ENCODE measurements at regions not wholly inside any gene's neighbourhood (a gene's known extent, or its start where the extent isn't known, plus 50 kb on each side); places are given as distances from the start of the nearest gene placed in this dataset.

GRCh38 chr20:60330461-60330860, 372.2 kb downstream of the CDH26 start:
- no peak for DNase-seq (ENCODE audit: low spot score in 2 of 2)
- Mint-ChIP-seq H3K27me3 (no peaks in the 10 kb centered on the region), H3K9me3 (no peaks in the 10 kb centered on the region), H3K4me3 (no peak overlapping the region), H3K4me1 (no peaks in the 10 kb centered on the region), H3K27ac (ENCODE audit: low read depth) (no peak overlapping the region), H3K36me3 (ENCODE audit: insufficient read depth) (peaks cover 3% of the 10 kb centered on the region)
- no peak for ATAC-seq (replicated peaks; ENCODE audit: extremely low read depth, poor library complexity, severe bottlenecking)

DNA sequence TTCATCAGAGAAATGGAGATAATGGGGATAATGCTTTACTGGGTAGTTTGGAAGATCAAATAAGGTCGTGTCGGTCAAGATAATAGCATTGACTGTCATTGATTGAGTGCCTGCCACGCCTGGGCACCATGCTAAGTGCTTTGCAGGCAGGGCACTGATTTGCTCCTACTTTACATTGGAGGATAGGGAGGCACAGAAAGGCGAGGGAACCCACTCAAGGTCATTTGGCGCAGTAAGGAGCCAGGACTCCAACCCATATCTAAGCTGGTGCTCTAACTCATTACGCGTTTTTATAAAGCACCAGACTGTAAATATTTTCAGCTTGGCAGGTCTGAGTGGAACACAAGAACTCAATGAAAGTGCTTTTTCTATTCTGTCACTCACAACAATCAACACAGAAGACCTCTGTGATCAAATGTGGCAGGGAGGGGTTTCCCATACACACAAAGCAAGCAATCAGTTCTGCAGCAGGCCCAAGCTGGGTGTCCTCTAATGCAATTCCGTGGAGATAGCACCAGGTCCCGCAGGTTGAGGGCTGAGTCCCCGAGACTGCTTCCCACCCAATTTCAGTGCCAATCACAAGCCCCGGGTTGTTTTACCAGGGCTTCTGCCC, 373.6 kb downstream of the CDH26 start:
- no peak for ATAC-seq (replicated peaks; ENCODE audit: extremely low read depth, poor library complexity, severe bottlenecking)
- no peak for DNase-seq (ENCODE audit: low spot score in 2 of 2)
- no peaks in the 10 kb centered on the region for H3K4me1 Mint-ChIP-seq
- no peak overlapping the region for H3K4me3 Mint-ChIP-seq
- no peaks in the 10 kb centered on the region for H3K9me3 Mint-ChIP-seq
- H3K27ac Mint-ChIP-seq (ENCODE audit: low read depth) = no peak overlapping the region
- peaks cover 2% of the 10 kb centered on the region for H3K36me3 Mint-ChIP-seq (ENCODE audit: insufficient read depth)
- H3K27me3 Mint-ChIP-seq = no peaks in the 10 kb centered on the region

DNA sequence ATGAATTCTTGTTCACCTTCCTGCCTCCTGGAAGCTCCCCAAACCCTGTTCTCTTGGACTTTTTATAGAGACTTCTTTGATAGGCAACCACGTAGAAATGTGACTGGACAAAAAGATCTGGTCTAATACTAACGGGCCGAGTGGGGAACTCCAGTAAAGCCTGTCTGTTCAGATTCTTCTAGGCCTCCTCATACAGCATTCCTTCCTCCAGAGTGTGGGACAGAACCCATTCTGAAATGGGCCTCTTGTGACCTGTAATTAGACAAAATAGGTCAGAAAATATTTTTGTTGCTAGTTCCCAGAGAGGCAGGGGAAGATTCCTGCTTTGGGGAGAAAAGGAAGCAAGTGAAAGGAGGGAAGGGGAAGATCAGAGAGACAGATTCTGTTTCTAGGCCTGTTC, 374.3 kb downstream of the CDH26 start:
- ATAC-seq (replicated peaks; ENCODE audit: extremely low read depth, poor library complexity, severe bottlenecking) = no peak
- DNase-seq (ENCODE audit: low spot score in 2 of 2) = no peak
- Mint-ChIP-seq H3K4me3 (no peak overlapping the region), H3K4me1 (no peaks in the 10 kb centered on the region), H3K27me3 (no peaks in the 10 kb centered on the region), H3K9me3 (no peaks in the 10 kb centered on the region), H3K36me3 (ENCODE audit: insufficient read depth) (peaks cover 1% of the 10 kb centered on the region), H3K27ac (ENCODE audit: low read depth) (no peak overlapping the region)

DNA sequence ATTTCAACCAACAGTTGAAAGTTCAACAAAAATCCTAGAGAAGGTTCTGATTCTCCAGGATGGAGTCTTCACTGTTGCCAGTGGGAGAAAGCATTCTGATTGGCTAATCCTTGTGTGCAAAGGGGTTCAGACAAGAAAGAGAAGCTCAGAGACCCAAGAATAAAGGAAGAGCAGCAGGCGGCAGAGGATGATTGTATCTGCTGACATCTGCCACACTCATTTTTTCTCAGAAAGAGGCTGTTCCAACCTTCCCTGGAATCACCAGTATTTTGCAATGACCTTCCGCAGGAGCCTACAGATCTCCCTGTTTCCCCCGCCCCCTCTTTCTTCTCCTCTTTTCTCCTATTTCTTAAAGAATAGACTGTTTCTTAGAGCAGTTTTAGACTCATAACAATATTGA, 376.7 kb downstream of the CDH26 start:
- H3K36me3 Mint-ChIP-seq (ENCODE audit: insufficient read depth) = peaks cover 1% of the 10 kb centered on the region
- H3K4me3 Mint-ChIP-seq = no peak overlapping the region
- no peaks in the 10 kb centered on the region for H3K9me3 Mint-ChIP-seq
- no peak overlapping the region for H3K27ac Mint-ChIP-seq (ENCODE audit: low read depth)
- DNase-seq (ENCODE audit: low spot score in 2 of 2) = no peak
- ATAC-seq (replicated peaks; ENCODE audit: extremely low read depth, poor library complexity, severe bottlenecking) = no peak
- peaks cover 13% of the 10 kb centered on the region for H3K27me3 Mint-ChIP-seq
- H3K4me1 Mint-ChIP-seq = no peaks in the 10 kb centered on the region

DNA sequence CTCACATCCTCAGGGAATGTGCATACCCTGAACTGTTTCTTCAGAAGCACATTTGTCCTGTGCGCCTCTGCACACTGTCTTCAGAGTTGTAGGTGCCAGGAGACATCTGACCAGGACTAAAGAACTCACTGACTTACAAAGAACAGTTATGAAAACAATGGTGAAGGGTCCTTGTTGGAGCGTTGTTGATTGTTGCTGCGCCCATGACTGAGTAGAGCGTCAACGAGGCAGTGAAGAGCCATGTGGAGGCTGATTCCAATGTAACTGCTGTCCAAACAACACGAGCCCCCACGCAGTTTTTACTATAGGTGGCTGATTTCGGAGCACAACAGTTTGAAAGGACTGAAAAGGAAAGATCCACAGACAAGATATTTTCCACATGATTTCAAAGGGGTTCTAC, 380.3 kb downstream of the CDH26 start:
- Mint-ChIP-seq H3K27me3 (peaks cover 13% of the 10 kb centered on the region), H3K4me1 (no peaks in the 10 kb centered on the region), H3K36me3 (ENCODE audit: insufficient read depth) (no peaks in the 10 kb centered on the region), H3K4me3 (no peak overlapping the region), H3K9me3 (no peaks in the 10 kb centered on the region), H3K27ac (ENCODE audit: low read depth) (no peak overlapping the region)
- ATAC-seq (replicated peaks; ENCODE audit: extremely low read depth, poor library complexity, severe bottlenecking) (no peak), DNase-seq (ENCODE audit: low spot score in 2 of 2) (no peak)

DNA sequence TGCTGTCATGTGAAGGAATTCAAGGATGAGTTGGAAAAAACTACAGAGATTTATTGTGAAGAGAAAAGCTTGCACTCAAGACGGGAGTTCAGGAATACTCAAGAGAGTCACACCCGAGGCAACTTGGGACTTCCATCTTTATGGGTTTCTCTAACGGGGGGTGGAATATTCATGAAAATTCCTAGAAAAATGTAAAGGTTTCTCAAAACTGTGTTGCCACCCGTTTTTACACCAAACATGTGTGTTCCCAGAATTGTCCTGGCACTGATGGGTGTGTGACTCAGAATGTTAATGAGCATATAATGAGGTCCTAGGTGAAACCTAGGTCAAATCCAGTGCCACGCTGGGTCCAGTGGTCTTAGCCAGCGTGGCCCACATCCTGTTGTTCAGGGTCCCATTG, 381.5 kb downstream of the CDH26 start:
- no peak for ATAC-seq (replicated peaks; ENCODE audit: extremely low read depth, poor library complexity, severe bottlenecking)
- DNase-seq (ENCODE audit: low spot score in 2 of 2) = no peak
- Mint-ChIP-seq H3K4me3 (no peak overlapping the region), H3K27ac (ENCODE audit: low read depth) (no peak overlapping the region), H3K4me1 (no peaks in the 10 kb centered on the region), H3K36me3 (ENCODE audit: insufficient read depth) (no peaks in the 10 kb centered on the region), H3K27me3 (peaks cover 13% of the 10 kb centered on the region), H3K9me3 (no peaks in the 10 kb centered on the region)

- Mint-ChIP-seq H3K36me3 (ENCODE audit: insufficient read depth) (no peaks in the 10 kb centered on the region), H3K4me3 (no peak overlapping the region), H3K27me3 (peaks cover 13% of the 10 kb centered on the region), H3K4me1 (no peaks in the 10 kb centered on the region), H3K9me3 (no peaks in the 10 kb centered on the region), H3K27ac (ENCODE audit: low read depth) (no peak overlapping the region)
- ATAC-seq (replicated peaks; ENCODE audit: extremely low read depth, poor library complexity, severe bottlenecking) = no peak
- DNase-seq (ENCODE audit: low spot score in 2 of 2) = no peak
Measured at GRCh38 chr20:60340232-60340631, 382.0 kb downstream of the CDH26 start.

- no peak for ATAC-seq (replicated peaks; ENCODE audit: extremely low read depth, poor library complexity, severe bottlenecking)
- no peaks in the 10 kb centered on the region for H3K4me1 Mint-ChIP-seq
- H3K27ac Mint-ChIP-seq (ENCODE audit: low read depth) = no peak overlapping the region
- no peak for DNase-seq (ENCODE audit: low spot score in 2 of 2)
- no peak overlapping the region for H3K4me3 Mint-ChIP-seq
- no peaks in the 10 kb centered on the region for H3K9me3 Mint-ChIP-seq
- H3K27me3 Mint-ChIP-seq = peaks cover 13% of the 10 kb centered on the region
- no peaks in the 10 kb centered on the region for H3K36me3 Mint-ChIP-seq (ENCODE audit: insufficient read depth)
Measured at GRCh38 chr20:60341062-60341461, 382.8 kb downstream of the CDH26 start.

DNA sequence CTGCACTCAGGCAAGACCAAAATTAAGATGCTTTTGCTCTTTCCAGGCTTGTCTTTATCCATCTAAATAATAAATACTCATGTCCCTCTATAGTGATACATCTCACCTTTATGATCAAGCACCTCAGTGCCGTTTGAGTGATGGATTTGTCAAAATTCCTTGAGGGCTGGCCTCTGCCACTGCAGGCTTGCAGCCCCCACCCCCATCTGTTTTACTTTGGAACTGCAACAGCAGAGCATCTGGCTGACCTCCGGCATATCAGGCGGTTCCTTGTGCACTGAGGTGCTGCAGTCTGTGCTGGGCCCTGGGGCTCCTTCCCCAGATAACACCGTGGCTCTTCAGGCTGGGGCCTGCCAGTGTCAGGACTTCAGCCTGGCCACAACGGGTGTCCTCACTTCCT, 386.9 kb downstream of the CDH26 start:
- Mint-ChIP-seq H3K4me3 (no peak overlapping the region), H3K27me3 (no peaks in the 10 kb centered on the region), H3K4me1 (no peaks in the 10 kb centered on the region), H3K9me3 (no peaks in the 10 kb centered on the region), H3K27ac (ENCODE audit: low read depth) (no peak overlapping the region), H3K36me3 (ENCODE audit: insufficient read depth) (no peaks in the 10 kb centered on the region)
- ATAC-seq (replicated peaks; ENCODE audit: extremely low read depth, poor library complexity, severe bottlenecking) (no peak), DNase-seq (ENCODE audit: low spot score in 2 of 2) (no peak)

DNA sequence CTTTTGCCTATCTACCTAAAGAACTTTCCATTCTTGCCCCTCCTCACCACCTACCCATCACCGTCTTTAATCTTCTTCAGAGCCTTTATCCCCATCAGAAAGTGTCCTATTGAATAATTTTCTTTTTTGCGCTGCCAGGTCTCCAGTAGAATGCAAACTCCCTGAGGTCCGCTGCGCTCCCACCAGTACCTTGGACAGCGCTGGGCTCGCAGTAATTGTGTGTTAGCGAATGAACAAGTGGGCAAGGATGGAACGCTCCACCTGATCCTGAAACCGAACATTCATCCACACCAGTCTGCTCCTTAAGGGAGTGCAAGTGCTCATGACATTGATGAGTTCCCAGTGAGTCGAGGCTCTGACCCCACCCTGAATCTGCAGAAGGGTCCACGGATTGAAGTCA, 391.2 kb downstream of the CDH26 start:
- no peak for DNase-seq (ENCODE audit: low spot score in 2 of 2)
- H3K4me1 Mint-ChIP-seq = no peaks in the 10 kb centered on the region
- H3K27me3 Mint-ChIP-seq = no peaks in the 10 kb centered on the region
- H3K27ac Mint-ChIP-seq (ENCODE audit: low read depth) = no peak overlapping the region
- no peak overlapping the region for H3K4me3 Mint-ChIP-seq
- H3K9me3 Mint-ChIP-seq = no peaks in the 10 kb centered on the region
- ATAC-seq (replicated peaks; ENCODE audit: extremely low read depth, poor library complexity, severe bottlenecking) = no peak
- H3K36me3 Mint-ChIP-seq (ENCODE audit: insufficient read depth) = no peaks in the 10 kb centered on the region

GRCh38 chr20:60352017-60352416, 393.8 kb downstream of the CDH26 start:
- Mint-ChIP-seq H3K4me3 (no peak overlapping the region), H3K4me1 (no peaks in the 10 kb centered on the region), H3K27me3 (no peaks in the 10 kb centered on the region), H3K9me3 (no peaks in the 10 kb centered on the region), H3K27ac (ENCODE audit: low read depth) (no peak overlapping the region), H3K36me3 (ENCODE audit: insufficient read depth) (no peaks in the 10 kb centered on the region)
- no peak for ATAC-seq (replicated peaks; ENCODE audit: extremely low read depth, poor library complexity, severe bottlenecking)
- no peak for DNase-seq (ENCODE audit: low spot score in 2 of 2)

DNA sequence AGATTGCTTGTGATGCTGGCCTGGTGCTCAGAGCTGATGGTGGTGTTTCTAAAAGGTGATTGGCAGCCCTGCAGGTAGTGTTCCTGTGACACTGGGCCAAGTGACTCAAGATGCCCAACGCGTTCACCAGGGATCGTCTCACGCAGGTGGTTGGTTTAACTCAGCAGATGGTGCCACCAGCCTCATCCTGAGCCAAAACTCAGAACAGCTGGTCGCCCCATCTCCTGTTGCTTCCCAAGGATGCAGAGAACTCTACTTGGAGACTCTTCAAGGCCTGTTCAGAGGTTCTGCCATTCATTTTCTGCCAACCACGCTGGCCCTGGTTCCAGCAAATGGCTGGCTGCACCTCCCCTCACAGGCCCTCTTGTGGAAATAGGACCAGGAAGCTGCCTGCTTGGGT, 394.4 kb downstream of the CDH26 start:
- Mint-ChIP-seq H3K27me3 (no peaks in the 10 kb centered on the region), H3K4me3 (no peak overlapping the region), H3K27ac (ENCODE audit: low read depth) (no peak overlapping the region), H3K9me3 (no peaks in the 10 kb centered on the region), H3K36me3 (ENCODE audit: insufficient read depth) (no peaks in the 10 kb centered on the region), H3K4me1 (no peaks in the 10 kb centered on the region)
- no peak for ATAC-seq (replicated peaks; ENCODE audit: extremely low read depth, poor library complexity, severe bottlenecking)
- DNase-seq (ENCODE audit: low spot score in 2 of 2) = no peak

DNA sequence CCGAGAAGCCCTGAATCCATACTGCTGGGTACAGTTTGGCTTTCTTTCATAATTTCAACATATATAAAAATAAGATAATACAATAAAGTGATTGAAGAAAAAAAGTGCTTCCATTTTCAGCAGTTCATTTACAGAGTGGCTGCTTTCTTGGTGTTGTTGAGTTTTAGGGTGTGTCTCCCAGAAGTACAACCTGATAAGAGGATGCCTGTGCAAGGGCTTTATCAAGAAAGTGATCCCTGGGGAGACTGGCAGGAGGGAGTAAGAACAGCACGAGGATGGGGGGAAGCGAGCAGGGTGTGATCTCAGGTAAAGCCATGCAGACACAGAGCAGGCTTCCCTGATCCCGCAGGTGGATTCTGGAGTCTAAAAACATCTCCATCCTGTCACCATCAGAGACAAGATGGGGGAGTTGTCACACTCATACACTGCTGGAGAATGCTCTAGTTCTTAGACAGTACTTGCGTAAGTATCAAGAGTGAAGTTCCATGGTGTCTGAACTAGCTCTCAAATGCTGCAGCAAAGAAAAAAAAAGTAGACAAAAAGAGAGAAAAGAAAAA, 395.9 kb downstream of the CDH26 start:
- no peaks in the 10 kb centered on the region for H3K4me1 Mint-ChIP-seq

More for the DNA sequence above, 395.9 kb downstream of the CDH26 start:
- no peak for ATAC-seq (replicated peaks; ENCODE audit: extremely low read depth, poor library complexity, severe bottlenecking)
- Mint-ChIP-seq H3K27ac (ENCODE audit: low read depth) (no peak overlapping the region), H3K4me3 (no peak overlapping the region), H3K36me3 (ENCODE audit: insufficient read depth) (no peaks in the 10 kb centered on the region), H3K27me3 (no peaks in the 10 kb centered on the region), H3K9me3 (no peaks in the 10 kb centered on the region)
- DNase-seq (ENCODE audit: low spot score in 2 of 2) = no peak
